Femur (tissue), 1 donor: ENCODE measurements at regions not wholly inside any gene's neighbourhood (a gene's known extent, or its start where the extent isn't known, plus 50 kb on each side); places are given as distances from the start of the nearest gene placed in this dataset.

Source experiments
- DNase-seq: peaks from one replicate; pipeline ENCODE4 v3.0.0-alpha.2; 2017

GRCh38 chr4:160877087-160877790 is 1286.6 kb downstream of the FSTL5 start:
- DNase-seq, result no peak

GRCh38 chr4:160880180-160880579 is 1283.6 kb downstream of the FSTL5 start:
- no peak for DNase-seq

GRCh38 chr4:160887668-160888067 is 1276.1 kb downstream of the FSTL5 start:
- DNase-seq, result no peak

GRCh38 chr4:160894128-160894527 is 1269.7 kb downstream of the FSTL5 start:
- DNase-seq, result no peak

- no peak for DNase-seq
These were observed 1269.0 kb downstream of the FSTL5 start for GRCh38 chr4:160894809-160895208.

GRCh38 chr4:160927311-160927710 is 1236.5 kb downstream of the FSTL5 start:
- DNase-seq, result no peak

GRCh38 chr4:160928482-160928881 is 1235.3 kb downstream of the FSTL5 start:
- DNase-seq, result no peak

GRCh38 chr4:160947653-160948052 is 1216.1 kb downstream of the FSTL5 start:
- DNase-seq, result no peak

- no peak for DNase-seq
These were observed 1206.9 kb downstream of the FSTL5 start for GRCh38 chr4:160956875-160957274.

GRCh38 chr4:160969925-160970324 is 1193.9 kb downstream of the FSTL5 start:
- no peak for DNase-seq

- no peak for DNase-seq
These were observed 1183.7 kb downstream of the FSTL5 start for GRCh38 chr4:160980091-160980490.

- DNase-seq, result no peak
These were observed 1182.7 kb downstream of the FSTL5 start for GRCh38 chr4:160981083-160981482.

- no peak for DNase-seq
These were observed 1180.8 kb downstream of the FSTL5 start for GRCh38 chr4:160983035-160983434.

GRCh38 chr4:161002386-161002785 is 1161.4 kb downstream of the FSTL5 start:
- DNase-seq, result no peak

GRCh38 chr4:161003418-161004057 is 1160.3 kb downstream of the FSTL5 start:
- no peak for DNase-seq

- DNase-seq, result no peak
These were observed 1158.1 kb downstream of the FSTL5 start for GRCh38 chr4:161005746-161006145.

- no peak for DNase-seq
These were observed 1155.3 kb downstream of the FSTL5 start for GRCh38 chr4:161008527-161008926.

- DNase-seq, result no peak
These were observed 1153.6 kb downstream of the FSTL5 start for GRCh38 chr4:161010227-161010626.
